ENCODE measurements at regions not wholly inside any gene's neighbourhood (a gene's known extent, or its start where the extent isn't known, plus 50 kb on each side); places are given as distances from the start of the nearest gene placed in this dataset.
A peak's percentile ranks its signal among the peaks of the same experiment; 100 is the strongest.
"Not testable (repeated sequence)": the region's sequence is repeated elsewhere in the genome, so short reads cannot be mapped to it uniquely, and the experiment has no call there.

DNA sequence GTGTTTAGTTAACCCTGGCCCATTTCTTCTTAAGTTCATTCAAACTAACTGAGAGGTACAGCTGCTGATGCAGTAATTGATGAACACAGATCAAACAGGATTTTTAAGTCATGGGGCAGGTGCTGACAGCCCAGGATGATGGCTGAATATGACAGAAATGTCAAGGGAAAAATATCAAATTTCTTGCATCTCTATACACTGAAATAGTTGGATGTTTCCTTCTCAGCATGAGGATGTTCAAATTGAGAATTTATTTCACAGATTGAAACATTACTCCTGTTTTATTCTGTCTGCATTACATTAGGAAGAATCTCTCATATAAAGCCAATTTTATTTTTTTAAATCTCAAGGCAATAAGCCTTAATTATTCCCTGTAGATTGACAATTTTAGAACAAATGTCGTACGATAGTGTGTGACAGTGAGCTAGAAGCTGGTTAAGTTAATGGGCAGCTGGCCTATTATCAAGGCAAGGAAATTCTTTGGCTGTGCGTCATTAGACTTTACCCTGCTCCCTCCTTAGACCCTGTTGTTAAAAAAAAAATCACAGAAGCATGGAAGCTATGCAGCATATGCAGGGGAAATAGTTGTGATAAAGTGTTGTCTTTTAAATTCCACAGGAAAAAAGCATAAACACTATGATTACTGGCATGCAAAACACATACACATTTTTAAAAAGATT, 183.8 kb upstream of the KCNMB2 start:
- no TSS peak for BruUV-seq (replicated peaks)
- peak overlapping the region; percentile 41 for H3K4me3 Mint-ChIP-seq (ENCODE audit: unreplicated experiment)

GRCh38 chr3:178353006-178353694, 183.1 kb upstream of the KCNMB2 start:
- peaks cover 14% of the 10 kb centered on the region for H3K4me1 Mint-ChIP-seq (ENCODE audit: low read depth, unreplicated experiment)

More for the DNA sequence above, 183.8 kb upstream of the KCNMB2 start:
- Mint-ChIP-seq H3K27me3 (ENCODE audit: insufficient read depth, unreplicated experiment) (no peaks in the 10 kb centered on the region), H3K27ac (ENCODE audit: unreplicated experiment) (no peak overlapping the region), H3K36me3 (ENCODE audit: insufficient read depth, unreplicated experiment) (no peaks in the 10 kb centered on the region), H3K4me1 (ENCODE audit: low read depth, unreplicated experiment) (peaks cover 14% of the 10 kb centered on the region), H3K9me3 (ENCODE audit: unreplicated experiment) (peaks cover 28% of the 10 kb centered on the region)
- Histone ChIP-seq H3K4me3 (ENCODE audit: low read depth, low read length) (no peak overlapping the region), H3K4me1 (peaks cover 39% of the 10 kb centered on the region), H3K27me3 (replicated peaks; ENCODE audit: control insufficient read depth, insufficient read depth, low read length) (no peaks in the 10 kb centered on the region), H3K9me3 (peaks cover 4% of the 10 kb centered on the region; the same call in 1 of the 2 replicates), H3K36me3 (ENCODE audit: control insufficient read depth, insufficient read depth, low read length) (no peaks in the 10 kb centered on the region)
- intact Hi-C loops (cut with micrococcal nuclease; ENCODE audit: unreplicated experiment) = loop anchor here (2.0 kb wide), 1 partner anchor 30 kb away; no protein-coding TSS in a partner anchor
- ChIA-PET CTCF (no interaction called here), POLR2A (no interaction called here)
- DNase-seq = peak; percentile 52 to 57
- TF ChIP-seq, protein P1, sequence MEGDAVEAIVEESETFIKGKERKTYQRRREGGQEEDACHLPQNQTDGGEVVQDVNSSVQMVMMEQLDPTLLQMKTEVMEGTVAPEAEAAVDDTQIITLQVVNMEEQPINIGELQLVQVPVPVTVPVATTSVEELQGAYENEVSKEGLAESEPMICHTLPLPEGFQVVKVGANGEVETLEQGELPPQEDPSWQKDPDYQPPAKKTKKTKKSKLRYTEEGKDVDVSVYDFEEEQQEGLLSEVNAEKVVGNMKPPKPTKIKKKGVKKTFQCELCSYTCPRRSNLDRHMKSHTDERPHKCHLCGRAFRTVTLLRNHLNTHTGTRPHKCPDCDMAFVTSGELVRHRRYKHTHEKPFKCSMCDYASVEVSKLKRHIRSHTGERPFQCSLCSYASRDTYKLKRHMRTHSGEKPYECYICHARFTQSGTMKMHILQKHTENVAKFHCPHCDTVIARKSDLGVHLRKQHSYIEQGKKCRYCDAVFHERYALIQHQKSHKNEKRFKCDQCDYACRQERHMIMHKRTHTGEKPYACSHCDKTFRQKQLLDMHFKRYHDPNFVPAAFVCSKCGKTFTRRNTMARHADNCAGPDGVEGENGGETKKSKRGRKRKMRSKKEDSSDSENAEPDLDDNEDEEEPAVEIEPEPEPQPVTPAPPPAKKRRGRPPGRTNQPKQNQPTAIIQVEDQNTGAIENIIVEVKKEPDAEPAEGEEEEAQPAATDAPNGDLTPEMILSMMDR (IDR thresholded peaks at IDR 0.05; ENCODE audit: insufficient read depth in 1 of 2, low read depth in 1 of 2, low read length in 1 of 2, severe bottlenecking in 1 of 2, unreplicated experiment in 1 of 2) = no peak

GRCh38 chr3:178359728-178360127, 176.5 kb upstream of the KCNMB2 start:
- BruUV-seq (replicated peaks) = no TSS peak
- H3K9me3 Mint-ChIP-seq (ENCODE audit: unreplicated experiment) = peaks cover 51% of the 10 kb centered on the region
- H3K4me1 Mint-ChIP-seq (ENCODE audit: low read depth, unreplicated experiment) = no peaks in the 10 kb centered on the region
- H3K36me3 ChIP-seq (ENCODE audit: control insufficient read depth, insufficient read depth, low read length) = no peaks in the 10 kb centered on the region
- peaks cover 11% of the 10 kb centered on the region for H3K9me3 ChIP-seq
- no peaks in the 10 kb centered on the region for H3K27me3 ChIP-seq (replicated peaks; ENCODE audit: control insufficient read depth, insufficient read depth, low read length)
- H3K36me3 Mint-ChIP-seq (ENCODE audit: insufficient read depth, unreplicated experiment) = no peaks in the 10 kb centered on the region
- ChIA-PET POLR2A (interaction anchor here (0.6 kb wide), 1 partner anchor 56 kb away, joined by 9 read pairs; no protein-coding TSS in a partner anchor), CTCF (interaction anchor here (0.7 kb wide), 1 partner anchor 1699 kb away, joined by 3 read pairs; no protein-coding TSS in a partner anchor)
- no peak overlapping the region for H3K4me3 Mint-ChIP-seq (ENCODE audit: unreplicated experiment)
- H3K27ac Mint-ChIP-seq (ENCODE audit: unreplicated experiment) = no peak overlapping the region
- intact Hi-C loops (cut with micrococcal nuclease; ENCODE audit: unreplicated experiment) = no loop called here
- H3K27me3 Mint-ChIP-seq (ENCODE audit: insufficient read depth, unreplicated experiment) = no peaks in the 10 kb centered on the region
- H3K4me3 ChIP-seq (ENCODE audit: low read depth, low read length) = no peak overlapping the region
- no peaks in the 10 kb centered on the region; the same call in 1 of the 2 replicates for H3K4me1 ChIP-seq
- TF ChIP-seq, protein P1 (IDR thresholded peaks at IDR 0.05; ENCODE audit: insufficient read depth in 1 of 2, low read depth in 1 of 2, low read length in 1 of 2, severe bottlenecking in 1 of 2, unreplicated experiment in 1 of 2) = no peak
- no peak for DNase-seq

More at GRCh38 chr3:178353006-178353694, 183.1 kb upstream of the KCNMB2 start:
- POLR2A ChIA-PET = no interaction called here
- Histone ChIP-seq H3K4me1 (peaks cover 39% of the 10 kb centered on the region), H3K36me3 (ENCODE audit: control insufficient read depth, insufficient read depth, low read length) (no peaks in the 10 kb centered on the region), H3K27me3 (replicated peaks; ENCODE audit: control insufficient read depth, insufficient read depth, low read length) (no peaks in the 10 kb centered on the region), H3K4me3 (ENCODE audit: low read depth, low read length) (no peak overlapping the region), H3K9me3 (peaks cover 4% of the 10 kb centered on the region; the same call in 1 of the 2 replicates)
- H3K27ac Mint-ChIP-seq (ENCODE audit: unreplicated experiment) = no peak overlapping the region
- intact Hi-C loops (cut with micrococcal nuclease; ENCODE audit: unreplicated experiment) = loop anchor here (2.0 kb wide), 1 partner anchor 30 kb away; no protein-coding TSS in a partner anchor
- peaks cover 28% of the 10 kb centered on the region for H3K9me3 Mint-ChIP-seq (ENCODE audit: unreplicated experiment)
- BruUV-seq (replicated peaks) = no TSS peak
- no peaks in the 10 kb centered on the region for H3K36me3 Mint-ChIP-seq (ENCODE audit: insufficient read depth, unreplicated experiment)
- CTCF ChIA-PET = no interaction called here
- H3K27me3 Mint-ChIP-seq (ENCODE audit: insufficient read depth, unreplicated experiment) = no peaks in the 10 kb centered on the region
- H3K4me3 Mint-ChIP-seq (ENCODE audit: unreplicated experiment) = peak overlapping the region; percentile 41
- no peak for DNase-seq
- TF ChIP-seq, protein P1 (IDR thresholded peaks at IDR 0.05; ENCODE audit: insufficient read depth in 1 of 2, low read depth in 1 of 2, low read length in 1 of 2, severe bottlenecking in 1 of 2, unreplicated experiment in 1 of 2) = no peak

DNA sequence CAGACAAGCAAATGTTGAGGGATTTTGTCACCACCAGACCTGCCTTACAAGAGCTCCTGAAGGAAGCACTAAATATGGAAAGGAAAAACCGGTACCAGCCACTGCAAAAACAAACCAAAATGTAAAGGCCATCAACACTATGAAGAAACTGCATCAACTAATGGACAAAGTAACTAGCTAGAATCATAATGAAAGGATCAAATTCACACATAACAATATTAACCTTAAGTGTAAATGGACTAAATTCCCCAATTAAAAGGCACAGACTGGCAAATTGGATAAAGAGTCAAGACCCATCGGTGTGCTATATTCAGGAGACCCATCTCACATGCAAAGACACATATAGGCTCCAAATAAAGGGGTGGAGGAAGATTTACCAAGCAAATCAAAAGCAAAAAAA, 173.2 kb upstream of the KCNMB2 start:
- H3K4me1 ChIP-seq; H3K36me3 Mint-ChIP-seq (ENCODE audit: insufficient read depth, unreplicated experiment); H3K36me3 ChIP-seq (ENCODE audit: control insufficient read depth, insufficient read depth, low read length); H3K27ac Mint-ChIP-seq (ENCODE audit: unreplicated experiment); DNase-seq; BruUV-seq (replicated peaks); H3K27me3 ChIP-seq (replicated peaks; ENCODE audit: control insufficient read depth, insufficient read depth, low read length); H3K9me3 ChIP-seq; POLR2A ChIA-PET; H3K4me3 ChIP-seq (ENCODE audit: low read depth, low read length); H3K4me1 Mint-ChIP-seq (ENCODE audit: low read depth, unreplicated experiment); H3K27me3 Mint-ChIP-seq (ENCODE audit: insufficient read depth, unreplicated experiment); intact Hi-C loops (cut with micrococcal nuclease; ENCODE audit: unreplicated experiment); H3K4me3 Mint-ChIP-seq (ENCODE audit: unreplicated experiment): not testable (repeated sequence)
- peaks cover 34% of the 10 kb centered on the region for H3K9me3 Mint-ChIP-seq (ENCODE audit: unreplicated experiment)
- CTCF ChIA-PET = interaction anchor here (0.7 kb wide), 1 partner anchor 8 kb away, joined by 4 read pairs; no protein-coding TSS in a partner anchor

Measured in Caco-2 (cell line).